Testis (tissue), 2 donors: ENCODE measurements at regions not wholly inside any gene's neighbourhood (a gene's known extent, or its start where the extent isn't known, plus 50 kb on each side); places are given as distances from the start of the nearest gene placed in this dataset.

Experiments
- CTCF ChIP-seq, 3 experiments: fragments of 450-650 bp in 2 of 3; fragments of 200-600 bp in 1 of 3; sonication (generic) in 1 of 3; IDR thresholded peaks; one replicate each; pipeline ENCODE4 v1.5.1; 2016 to 2019; ENCODE audit warnings: antibody characterized with exemption in 3 of 3, mild to moderate bottlenecking in 2 of 3, moderate library complexity in 1 of 3
- POLR2A ChIP-seq: fragments of 450-650 bp; IDR thresholded peaks from one replicate; pipeline ENCODE4 v1.6.1; 2017; ENCODE audit warnings: antibody characterized with exemption, mild to moderate bottlenecking, moderate library complexity

- TF ChIP-seq CTCF (IDR thresholded peaks at IDR 0.05) (no peak), POLR2A (no peak)
Observed at GRCh38 chr20:37611852-37612251, 82.0 kb upstream of the CTNNBL1 start.
